HG02870 (cell line): ENCODE measurements at regions not wholly inside any gene's neighbourhood (a gene's known extent, or its start where the extent isn't known, plus 50 kb on each side); places are given as distances from the start of the nearest gene placed in this dataset.

Source experiments
- ATAC-seq: cut with Tn5 transposase; IDR thresholded peaks from one replicate; pipeline ENCODE4 v1.9.1; 2021; ENCODE audit warnings: mild to moderate bottlenecking, moderate library complexity; ENCODE audit not compliant: unreplicated experiment

DNA sequence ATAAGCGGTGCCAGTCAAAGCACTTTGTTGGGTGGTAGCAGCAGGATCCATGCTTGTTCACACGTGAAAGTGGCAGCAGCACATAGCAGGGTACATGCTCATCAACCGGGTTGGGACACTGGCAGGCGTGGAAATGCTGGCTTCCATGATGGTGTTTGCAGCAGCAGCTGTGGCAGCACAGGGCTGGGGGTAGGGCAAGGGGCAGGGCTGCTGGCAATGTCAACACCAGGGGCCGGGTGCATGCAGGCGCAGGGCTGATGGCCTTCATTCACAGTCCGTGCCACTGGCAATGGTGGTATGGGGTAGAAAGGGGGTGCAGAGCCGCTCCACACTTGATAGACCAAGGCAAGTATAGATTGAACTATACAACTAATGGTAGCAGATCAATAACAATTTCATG is 374.7 kb upstream of the FAM241A start:
- no peak for ATAC-seq

DNA sequence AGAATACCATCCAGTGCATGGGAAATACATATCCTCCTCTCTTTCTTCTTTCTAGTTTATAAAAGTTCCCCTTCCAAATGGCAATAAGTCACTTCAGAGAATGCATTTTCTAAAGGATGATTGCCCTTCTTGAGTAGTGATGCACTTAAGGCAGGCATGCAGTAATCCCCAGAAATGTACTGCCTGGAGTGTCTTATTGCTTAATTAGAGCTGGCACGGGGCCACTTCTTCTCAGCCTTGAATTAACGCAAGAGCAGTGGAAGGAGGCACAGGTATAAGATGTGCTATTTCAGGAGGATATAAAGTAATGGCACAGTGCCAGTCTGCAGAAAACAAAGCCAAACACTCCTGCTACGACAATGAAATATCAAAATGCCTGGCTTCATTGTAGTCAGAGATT is 371.4 kb upstream of the FAM241A start:
- no peak for ATAC-seq

DNA sequence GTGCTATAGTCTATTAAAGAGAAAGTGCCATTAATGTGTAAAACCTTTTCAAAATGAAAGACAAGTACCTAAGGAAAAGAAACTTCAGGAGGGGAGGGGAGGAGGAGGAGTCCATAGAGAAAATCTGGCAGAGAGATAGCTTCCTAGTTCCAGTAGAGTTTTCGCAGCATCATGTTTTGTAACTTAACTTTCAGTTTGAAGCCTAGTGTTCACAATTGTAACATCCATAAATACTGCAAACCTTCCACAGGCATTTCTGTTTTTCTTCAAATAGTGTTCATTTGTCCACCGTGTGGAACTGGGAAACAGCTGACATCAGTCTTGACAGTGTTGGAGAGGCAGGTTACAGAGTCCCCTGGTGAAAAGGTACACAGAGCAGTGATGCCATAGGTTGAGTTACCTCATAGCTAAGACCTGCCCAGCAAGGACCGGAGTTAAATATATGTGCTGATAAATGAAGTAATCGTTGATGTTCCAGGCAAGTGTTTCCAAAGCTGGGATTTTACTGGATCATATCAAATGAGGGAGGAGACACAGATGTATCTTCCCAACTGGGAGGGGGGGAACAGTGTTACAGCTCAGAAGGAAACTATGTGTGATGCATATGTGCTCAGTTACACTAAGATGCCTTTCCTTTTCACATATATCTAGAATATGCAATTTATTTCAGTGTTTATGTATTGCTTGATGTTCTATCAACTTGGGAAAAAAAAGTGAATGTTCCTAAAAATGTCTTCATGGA is 369.5 kb upstream of the FAM241A start:
- no peak for ATAC-seq

DNA sequence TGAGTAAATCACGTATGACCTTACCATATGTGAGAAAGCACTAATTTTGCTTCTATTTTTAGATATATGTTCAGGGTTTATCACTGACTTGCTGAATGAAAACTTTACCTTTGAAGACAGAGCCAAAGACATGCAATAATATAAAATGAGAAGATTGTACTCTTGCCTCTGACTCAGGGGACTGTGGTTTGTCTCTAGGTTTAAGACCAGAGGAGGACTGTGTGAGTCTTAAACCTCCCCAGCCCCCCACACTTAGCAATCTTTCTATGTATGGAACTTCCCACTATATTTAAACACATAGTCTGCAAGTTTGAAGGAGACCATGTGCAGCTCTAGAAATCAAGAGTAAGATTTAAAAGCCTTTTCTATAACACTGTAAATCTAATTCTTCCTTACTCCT is 368.7 kb upstream of the FAM241A start:
- no peak for ATAC-seq

DNA sequence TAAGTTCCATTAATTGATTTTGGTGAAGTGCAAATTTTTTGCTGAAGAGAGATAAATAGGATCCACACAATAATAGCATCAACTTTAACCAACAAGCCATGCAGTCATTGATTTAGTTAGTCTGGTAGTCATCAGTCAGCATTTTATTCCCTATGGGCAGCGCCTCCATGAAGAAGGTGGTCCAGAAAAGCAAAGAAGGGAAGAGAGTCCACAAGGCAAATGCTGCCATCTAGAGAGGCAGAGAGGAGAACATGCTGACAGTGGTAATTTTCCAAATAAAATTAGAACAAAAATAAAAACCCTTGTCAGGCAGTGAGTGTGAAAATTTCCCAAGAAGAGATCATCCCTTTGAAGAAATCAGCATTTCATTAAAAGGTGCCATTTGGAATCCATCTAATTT is 366.7 kb upstream of the FAM241A start:
- ATAC-seq: no peak

DNA sequence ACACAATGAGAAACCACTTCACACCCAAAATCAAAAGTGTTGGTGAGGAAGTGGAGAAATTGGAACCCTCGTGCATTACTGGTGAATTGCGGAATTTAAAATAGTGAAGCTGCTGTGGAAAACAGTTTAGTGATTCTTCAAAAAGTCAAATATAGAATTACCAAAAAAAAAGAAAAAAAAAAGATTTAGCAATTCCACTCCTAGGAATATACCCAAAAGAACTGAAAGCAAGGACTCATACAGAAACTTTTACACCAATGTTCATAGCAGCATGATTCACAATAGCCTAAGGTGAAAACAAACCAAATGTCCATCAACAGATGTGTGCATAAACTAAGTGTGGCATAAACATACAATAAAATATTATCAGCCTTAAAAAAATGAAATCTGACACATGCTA is 364.3 kb upstream of the FAM241A start:
- no peak for ATAC-seq

DNA sequence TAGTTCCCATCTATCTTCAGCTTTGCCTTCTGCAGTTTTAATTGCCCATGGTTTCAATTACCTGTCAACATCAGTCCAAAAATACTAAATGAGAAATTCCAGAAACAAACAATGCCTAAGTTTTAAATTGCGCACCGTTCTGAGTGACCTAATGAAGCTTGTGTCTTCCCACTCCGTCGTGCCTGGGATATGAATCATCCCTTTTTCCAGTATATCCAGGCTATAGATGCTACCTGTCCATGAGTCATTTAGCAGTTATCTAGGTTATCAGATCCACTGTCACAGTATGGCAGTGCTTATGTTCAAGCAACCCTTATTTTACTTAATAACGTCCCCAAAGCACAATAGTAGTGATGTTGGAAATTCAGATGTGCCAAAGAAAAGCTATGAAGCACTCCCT is 363.6 kb upstream of the FAM241A start:
- ATAC-seq: no peak

DNA sequence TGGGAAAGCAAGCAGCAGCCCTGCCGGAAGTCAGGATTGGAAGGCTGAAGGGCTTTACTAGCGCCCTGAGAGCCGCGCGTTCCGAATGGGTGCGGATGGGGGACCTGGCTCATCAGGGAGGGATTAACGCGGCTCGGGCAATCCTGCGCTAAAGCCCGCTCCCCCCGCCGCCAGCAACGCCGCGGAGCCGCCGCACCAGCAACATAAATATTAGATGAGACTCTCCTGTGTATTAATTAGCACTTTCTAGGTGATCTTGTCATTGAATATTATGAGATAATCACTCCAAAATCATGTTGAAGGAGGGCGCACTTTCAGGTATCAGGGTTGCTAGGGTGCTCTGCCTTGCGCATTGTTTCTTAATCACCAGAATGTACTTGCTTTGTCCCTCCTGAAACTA is 357.2 kb upstream of the FAM241A start:
- ATAC-seq: no peak

DNA sequence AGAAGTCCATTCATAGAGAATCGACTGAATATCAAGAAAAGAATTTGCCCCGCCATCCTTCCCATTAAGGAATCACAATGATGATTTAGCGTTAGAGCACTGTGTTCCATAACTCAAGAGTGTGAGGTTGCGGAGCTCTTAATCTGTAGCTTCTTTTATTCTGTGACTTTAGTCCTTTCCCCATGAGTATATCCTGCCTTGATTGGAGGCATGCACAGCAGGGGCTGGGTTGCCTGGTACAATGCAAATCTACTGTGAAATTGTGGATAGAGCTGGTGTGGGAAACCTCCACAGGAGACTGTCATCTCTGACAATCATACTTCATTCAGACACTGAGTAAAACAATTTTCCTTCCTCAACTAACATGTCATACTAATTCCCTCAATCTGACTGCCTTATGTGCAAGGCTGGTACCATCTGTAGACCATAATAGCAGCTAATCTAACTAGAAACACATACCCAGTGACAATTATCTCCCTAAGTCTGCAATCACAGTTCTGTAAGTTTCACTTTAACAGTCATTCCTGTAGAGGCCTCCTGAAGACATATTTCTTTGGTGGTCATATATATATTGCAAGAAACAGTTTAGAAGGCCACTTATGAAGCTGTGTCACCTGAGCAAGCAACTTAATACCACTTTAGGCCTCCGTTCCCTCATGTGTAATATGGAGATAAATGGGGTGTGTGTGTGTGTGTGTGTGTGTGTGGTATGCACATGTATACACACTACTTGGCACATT is 355.2 kb upstream of the FAM241A start:
- ATAC-seq: no peak

DNA sequence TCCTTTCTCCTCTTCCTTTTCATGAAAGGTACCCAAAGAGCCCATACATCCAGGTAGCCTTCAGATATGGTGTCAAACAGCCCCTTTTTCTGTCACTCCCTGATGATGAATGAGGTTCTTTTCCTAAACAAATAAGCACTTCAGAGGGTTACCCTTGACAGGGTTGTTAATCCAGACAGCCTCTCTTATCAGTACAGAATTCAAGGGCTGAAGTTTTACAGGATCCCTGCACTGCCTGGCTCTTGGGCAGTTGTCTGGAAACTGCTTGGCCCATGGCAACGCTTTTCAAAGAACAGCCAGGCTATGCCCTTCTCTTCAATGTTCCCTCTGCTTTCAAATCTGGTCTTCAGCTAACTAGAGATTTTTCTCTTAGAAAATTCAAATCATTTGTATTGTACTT is 352.6 kb upstream of the FAM241A start:
- no peak for ATAC-seq

DNA sequence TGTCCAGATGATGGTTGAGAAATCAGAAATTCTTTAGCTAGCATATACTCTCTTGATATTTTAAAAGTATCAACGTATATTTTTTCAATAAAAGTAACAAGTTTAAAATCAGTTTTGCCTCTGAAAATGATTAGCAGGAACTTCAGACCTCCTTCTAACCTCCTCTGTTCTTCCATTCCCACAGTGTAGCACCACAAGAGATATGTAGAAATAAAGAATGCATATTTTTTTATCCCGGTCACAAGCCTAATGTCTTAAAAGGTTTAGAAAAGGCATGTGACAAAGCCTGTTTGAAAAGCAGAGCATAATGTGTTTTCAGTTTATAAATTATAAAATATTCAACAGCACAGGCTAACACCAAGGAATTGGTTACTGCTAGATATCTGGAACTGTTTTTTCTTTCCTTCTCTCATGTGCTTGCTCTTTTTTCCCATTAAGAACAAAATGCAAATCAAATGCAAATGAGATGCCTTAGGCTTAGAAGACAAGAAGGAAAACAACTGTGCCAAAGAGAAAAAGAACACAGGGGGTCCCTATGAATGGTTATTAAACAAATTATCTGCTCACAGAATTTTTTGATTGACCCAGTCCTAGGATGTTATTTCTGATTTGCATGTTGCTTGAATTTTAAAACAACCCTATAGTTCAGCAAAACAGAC is 351.7 kb upstream of the FAM241A start:
- no peak for ATAC-seq

DNA sequence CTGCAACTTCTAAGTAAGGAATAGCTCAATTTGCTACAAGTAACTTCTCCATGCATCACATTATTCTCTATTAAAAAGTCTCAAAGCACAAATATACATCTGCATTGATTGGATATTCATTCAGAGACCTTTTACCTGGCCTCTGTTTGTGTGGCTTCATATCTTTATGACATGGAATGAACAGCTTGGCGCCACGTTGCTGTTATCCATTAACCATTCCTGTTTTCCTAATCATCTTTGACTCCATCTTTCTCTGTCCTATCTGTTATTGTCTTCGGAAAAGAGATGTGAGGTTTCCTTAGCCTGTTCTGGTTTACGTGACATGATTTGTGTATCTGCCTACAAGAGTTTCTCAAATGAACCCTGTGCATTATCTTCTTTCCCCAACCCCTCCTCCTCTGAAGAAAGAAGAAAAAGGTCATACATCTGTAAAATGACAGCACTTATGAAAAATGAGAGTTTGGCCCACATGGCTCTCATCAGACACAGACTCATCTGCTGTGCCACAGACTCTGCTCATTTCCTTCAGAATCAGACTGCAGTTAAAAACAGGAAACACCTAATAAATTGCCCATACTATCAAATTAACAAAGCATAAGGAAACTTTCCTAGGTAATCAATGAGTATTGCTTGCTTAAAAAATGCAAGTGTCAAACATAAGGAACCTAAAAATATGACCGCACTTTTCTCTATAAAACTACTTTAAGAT is 347.6 kb upstream of the FAM241A start:
- ATAC-seq: no peak

DNA sequence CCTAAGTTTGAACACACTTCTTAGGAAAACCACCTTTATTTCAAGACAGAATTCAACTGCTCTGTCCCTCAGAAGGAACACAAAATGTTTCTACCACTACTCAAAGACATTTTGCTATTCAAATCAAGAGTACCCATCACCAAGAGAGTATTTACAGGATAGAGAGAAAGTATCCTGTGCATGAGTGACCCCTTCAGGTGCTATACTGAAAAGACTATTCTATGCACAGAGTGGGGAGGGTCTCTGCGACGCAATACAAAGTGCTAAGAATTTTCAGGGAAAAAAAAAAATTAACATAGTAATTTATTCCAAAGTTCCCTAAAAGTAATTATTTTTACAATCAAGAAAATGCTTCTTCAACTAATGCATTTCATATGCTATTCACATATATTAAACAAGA is 346.4 kb upstream of the FAM241A start:
- no peak for ATAC-seq

DNA sequence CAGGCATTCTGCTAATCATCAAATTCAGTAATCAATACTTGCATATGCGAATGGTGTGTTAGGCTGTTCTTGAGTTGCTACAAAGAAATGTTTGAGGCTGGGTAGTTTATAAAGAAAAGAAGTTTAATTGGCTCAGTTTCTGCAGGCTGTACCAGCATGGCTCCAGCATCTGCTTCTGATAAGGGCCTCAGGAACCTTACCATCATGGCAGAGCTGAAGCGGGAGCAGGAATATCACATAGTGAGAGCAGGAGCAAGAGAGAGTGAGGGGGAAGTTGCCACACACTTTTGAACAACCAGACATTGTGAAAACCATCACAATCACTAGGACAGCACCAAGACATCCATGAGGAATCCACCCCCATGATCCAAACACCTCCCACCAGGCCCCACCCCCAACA is 344.7 kb upstream of the FAM241A start:
- no peak for ATAC-seq

DNA sequence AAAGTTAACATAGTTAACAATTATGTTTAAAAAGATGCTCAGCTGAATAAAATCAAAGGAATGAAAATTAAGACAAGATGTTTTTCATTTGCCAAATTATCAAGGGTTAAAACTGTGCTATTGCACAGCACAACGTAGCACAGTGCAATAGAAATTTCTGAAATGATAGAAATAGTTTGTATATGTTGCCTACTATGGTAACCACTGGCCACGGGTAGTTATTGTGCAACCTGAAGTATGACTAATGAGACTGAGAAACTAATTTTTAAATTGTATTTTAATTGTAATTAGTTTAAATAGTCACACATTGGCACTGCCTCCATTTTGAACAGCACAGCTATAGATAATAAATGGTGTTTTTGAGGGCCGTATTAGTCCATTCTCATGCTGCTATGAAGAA is 343.1 kb upstream of the FAM241A start:
- ATAC-seq: no peak

DNA sequence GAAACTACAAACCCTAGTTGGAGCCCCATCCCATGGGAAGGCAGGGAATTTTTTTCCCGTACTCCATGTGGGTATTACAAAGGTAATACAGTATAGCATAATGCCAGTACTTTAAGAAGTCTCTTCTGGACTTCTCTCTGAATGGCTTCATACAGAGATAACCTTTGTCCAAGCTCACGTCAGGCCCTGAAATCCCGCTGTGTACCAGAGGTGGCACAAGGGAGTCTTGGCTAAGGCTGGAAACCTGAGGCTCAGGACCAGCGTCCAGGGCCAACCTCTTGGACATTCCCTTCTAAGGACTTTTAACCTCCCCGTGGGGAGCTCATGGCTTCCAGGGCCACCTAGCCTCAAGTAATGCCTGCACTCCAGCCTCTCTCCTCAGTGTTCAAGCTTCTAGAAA is 338.9 kb upstream of the FAM241A start:
- ATAC-seq: no peak

DNA sequence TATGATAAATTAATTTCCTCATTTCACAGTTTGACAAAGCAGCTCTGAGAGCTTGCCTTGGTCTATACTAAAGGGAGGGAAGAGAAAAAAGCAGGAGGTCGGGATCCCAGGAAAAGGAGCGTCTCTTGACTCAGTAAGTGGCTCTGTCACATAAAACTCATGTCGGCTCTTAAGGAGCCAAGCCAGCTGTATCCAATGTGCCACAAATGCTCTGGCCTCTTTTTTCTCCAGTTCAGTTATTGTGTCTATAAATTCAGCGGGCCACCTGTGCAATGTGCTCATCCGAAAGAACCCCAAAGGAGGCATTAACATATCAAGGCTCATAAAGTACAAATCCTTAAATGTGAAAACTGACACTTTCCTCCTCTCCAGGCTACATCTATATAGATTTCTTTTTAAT is 337.7 kb upstream of the FAM241A start:
- ATAC-seq: no peak

DNA sequence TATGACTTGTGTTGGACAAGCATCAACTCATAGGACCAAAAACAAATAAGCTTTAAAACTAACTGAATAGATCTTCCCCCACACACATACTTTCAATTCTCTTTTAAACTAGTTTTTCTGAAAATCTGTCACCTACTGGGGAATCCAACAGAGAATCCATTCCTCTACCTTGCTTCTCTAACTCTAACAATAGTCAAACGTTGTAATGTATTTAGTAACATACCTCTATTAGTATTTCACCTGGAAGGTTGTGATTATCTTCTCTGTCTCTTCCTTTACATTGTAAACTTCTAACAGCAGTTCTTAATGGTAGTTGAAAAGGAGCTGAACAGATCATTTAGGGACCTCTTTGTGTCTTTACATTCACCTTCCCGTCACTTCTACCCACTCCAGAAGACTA is 337.1 kb upstream of the FAM241A start:
- ATAC-seq: no peak

DNA sequence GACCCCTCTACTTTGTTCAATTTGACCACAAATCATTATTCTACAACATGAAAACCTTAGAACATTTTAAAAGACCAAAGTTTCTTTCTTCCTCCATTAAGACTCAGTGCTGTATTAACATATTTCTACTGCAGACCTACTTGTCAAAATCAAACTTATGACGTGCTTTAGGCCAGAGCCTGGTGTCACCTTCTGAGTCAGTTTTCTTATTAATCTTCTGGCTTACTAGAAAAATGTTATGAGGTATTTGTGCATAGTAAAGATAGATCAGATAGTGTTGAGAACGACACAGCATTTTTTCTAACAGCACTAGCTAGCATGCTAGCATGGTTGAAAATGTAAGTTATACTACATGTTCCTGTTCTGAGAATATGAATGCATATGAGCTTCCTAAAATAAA is 333.6 kb upstream of the FAM241A start:
- no peak for ATAC-seq

DNA sequence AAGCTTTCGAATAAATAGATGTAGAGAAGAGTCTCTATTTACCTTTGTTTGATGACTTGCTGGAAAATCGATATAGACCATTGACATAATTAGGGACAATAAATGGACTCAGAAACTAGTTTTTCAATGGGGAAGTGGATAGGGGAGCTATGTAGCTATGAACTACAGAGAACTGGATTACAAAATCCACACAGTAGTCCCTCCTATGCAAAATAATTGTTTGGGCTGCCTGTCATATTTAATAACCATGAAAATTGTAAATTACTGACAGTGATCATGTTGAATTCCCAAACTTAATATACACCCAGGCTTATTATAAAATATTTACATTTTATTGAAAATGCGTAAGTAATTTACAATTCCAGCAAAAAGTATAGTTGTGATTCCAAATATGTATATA is 333.1 kb upstream of the FAM241A start:
- no peak for ATAC-seq

DNA sequence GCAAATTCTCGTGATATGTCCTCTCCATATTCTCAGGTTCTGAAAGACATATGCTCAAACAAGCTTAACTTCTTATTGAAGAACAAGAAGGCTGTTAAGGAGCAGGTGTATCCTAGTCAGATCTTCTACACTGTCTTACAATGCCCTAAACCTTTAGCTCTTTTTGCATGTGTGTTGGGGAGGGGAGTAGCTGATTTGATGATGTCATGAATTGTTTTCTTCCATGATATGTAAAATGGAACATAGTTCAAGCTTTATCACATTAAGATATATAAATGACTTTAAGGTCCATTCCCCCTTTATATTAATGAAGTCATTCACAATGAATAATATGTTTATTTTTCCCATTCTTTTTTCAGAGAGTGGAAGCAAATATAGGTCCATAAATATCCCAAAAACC is 332.5 kb upstream of the FAM241A start:
- ATAC-seq: no peak
